LNCaP clone FGC (cell line): ENCODE measurements at regions not wholly inside any gene's neighbourhood (a gene's known extent, or its start where the extent isn't known, plus 50 kb on each side); places are given as distances from the start of the nearest gene placed in this dataset.

Source experiments
- DNase-seq: peaks from one replicate; pipeline ENCODE4 v3.0.0-alpha.2; 2011; ENCODE audit warnings: low read depth
- H3K4me3 ChIP-seq: 2 replicates; pipeline ENCODE4 v1.5.1; 2011; ENCODE audit warnings: mild to moderate bottlenecking, low read depth, low read length, control low read depth
- CTCF ChIP-seq: IDR thresholded peaks from 2 replicates; pipeline ENCODE4 v1.5.1; 2012; ENCODE audit warnings: mild to moderate bottlenecking; ENCODE audit not compliant: control insufficient read depth, insufficient read depth; ENCODE audit errors: extremely low read depth

- no peak overlapping the region for H3K4me3 ChIP-seq
- no peak for DNase-seq
- no peak for TF ChIP-seq CTCF
Measured at GRCh38 chr13:111577956-111578605, 257.6 kb downstream of the TEX29 start.

GRCh38 chr13:111584101-111584672 lies 263.7 kb downstream of the TEX29 start:
- no peak for TF ChIP-seq CTCF
- no peak for DNase-seq

GRCh38 chr13:111584870-111585269 lies 264.4 kb downstream of the TEX29 start:
- no peak overlapping the region for H3K4me3 ChIP-seq
- DNase-seq, result no peak
- no peak for TF ChIP-seq CTCF

More at GRCh38 chr13:111584101-111584672, 263.7 kb downstream of the TEX29 start:
- no peak overlapping the region for H3K4me3 ChIP-seq

- TF ChIP-seq CTCF, result no peak
- no peak for DNase-seq
- no peak overlapping the region for H3K4me3 ChIP-seq
Measured at GRCh38 chr13:111586291-111586690, 265.8 kb downstream of the TEX29 start.

- H3K4me3 ChIP-seq, result no peak overlapping the region
- DNase-seq, result no peak
- no peak for TF ChIP-seq CTCF
Measured at GRCh38 chr13:111587249-111587648, 266.8 kb downstream of the TEX29 start.

GRCh38 chr13:111589321-111589720 lies 268.9 kb downstream of the TEX29 start:
- H3K4me3 ChIP-seq, result no peak overlapping the region
- no peak for TF ChIP-seq CTCF
- DNase-seq, result no peak

- DNase-seq, result no peak
- no peak overlapping the region for H3K4me3 ChIP-seq
- no peak for TF ChIP-seq CTCF
Measured at GRCh38 chr13:111589992-111590391, 269.6 kb downstream of the TEX29 start.
